GM18511 (cell line): ENCODE measurements at regions not wholly inside any gene's neighbourhood (a gene's known extent, or its start where the extent isn't known, plus 50 kb on each side); places are given as distances from the start of the nearest gene placed in this dataset.

ENCODE experiments used
- ATAC-seq: cut with Tn5 transposase; IDR thresholded peaks from one replicate; pipeline ENCODE4 v1.9.1; 2021; ENCODE audit warnings: mild to moderate bottlenecking, moderate library complexity; ENCODE audit not compliant: unreplicated experiment

DNA sequence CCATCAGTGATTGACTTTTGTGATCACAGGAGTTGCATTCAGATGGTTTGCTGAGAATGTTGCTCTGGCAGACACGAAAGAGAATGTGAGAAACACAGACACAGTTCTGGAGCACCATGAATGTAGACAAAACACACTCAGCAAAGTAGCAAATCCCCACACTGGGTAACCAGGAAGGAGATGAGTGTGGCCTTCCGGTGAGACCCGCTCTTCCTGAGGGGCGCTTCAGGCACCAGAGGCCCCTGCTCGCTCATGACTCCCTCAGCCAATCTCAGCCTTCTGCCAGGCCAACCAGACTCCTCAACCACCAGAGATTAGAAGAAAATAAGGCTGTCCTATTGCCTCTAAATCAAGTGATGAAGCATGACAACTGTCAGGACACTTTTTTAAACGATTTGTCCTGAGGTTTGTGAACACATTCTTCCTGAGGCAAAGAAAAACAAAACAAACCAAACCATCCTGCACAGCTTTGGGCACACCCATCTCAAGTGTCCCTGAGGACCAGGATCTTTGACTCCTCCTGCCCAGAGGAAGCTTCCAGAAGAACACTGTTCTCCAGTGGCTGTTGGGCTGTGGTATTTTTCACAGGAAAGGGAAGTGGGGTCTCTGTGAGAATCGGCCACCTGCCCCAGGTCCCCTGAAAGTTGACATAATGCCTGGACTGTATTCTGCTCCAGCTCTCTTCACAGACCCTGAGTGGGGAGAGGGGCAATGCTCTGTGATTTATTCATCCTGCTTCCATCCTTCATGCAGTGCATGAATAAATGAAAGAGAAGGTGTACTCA, 152.8 kb downstream of the BCL11A start:
- no peak for ATAC-seq

GRCh38 chr2:60394463-60394862, 159.0 kb downstream of the BCL11A start:
- no peak for ATAC-seq

DNA sequence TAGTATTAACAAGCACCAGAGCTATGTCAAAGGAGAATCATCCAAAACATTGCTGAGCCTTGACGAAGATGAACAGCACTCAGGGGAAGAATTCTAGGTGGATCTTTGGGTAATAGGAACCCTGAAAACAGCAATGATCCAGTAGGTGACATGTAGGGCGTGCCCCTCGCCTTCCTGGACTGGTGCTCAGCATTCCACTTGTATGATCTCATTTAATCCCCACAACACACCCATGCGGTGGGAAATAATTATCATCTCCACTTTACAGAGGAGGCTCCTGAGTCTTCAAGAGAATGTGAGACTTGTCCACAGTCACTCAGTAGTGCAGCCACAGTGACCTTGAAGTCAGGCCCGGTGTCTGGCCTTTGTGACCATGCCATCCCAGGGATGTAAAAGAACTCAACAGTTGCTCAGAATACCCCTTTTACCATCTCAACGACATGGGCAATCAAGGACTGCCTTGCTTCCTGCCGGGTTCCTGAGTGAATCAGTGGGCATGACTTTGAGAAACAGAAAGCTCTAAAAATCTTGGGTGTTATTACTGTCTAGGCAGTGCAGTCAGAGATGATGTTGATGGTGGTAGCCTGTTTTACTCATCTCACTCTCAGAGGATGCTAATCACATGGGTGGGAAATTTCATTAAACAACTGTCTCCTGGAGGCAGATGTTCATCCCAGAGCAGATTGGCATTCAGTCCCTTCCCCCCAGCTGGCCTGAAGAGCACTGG, 161.6 kb downstream of the BCL11A start:
- no peak for ATAC-seq

- no peak for ATAC-seq
These were observed 162.2 kb downstream of the BCL11A start for GRCh38 chr2:60391230-60391629.

DNA sequence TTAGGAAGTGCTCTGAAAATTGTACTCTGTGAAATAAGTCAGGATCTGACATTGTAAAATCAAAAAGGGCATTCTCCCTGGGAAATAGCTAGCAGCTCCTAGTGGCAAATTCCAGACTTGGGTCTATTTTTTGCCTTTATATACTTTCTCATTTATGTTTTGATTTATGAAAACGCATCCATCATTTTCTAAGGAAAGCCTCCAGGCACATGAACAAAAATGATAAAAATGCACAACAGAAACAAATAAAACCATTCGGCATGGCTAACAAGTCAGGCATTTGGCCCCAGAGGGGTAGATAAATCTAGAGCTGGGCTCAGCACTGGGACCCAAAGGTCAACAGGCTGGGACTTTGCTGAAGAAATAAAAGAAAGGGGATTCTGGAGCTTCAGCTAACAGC, 167.0 kb downstream of the BCL11A start:
- ATAC-seq: no peak

DNA sequence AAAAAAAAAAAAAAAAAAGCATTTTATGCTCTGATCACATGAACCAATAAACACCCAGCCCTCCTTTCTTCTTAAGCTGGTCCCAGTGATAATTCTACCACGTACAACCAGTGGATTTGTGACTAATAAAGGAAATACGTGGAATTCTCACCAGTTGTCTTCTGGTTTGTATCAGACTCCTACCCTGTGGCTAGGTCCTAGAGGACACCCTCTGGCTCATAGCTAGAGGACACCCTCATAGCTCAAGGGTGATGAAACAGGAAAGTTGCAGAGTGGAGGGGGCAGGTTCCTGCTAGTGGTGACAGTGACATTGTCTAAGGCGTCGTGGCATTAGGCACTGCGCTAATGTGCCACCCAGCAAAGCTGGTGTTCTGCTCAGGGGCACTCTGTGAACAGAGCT, 167.8 kb downstream of the BCL11A start:
- no peak for ATAC-seq

DNA sequence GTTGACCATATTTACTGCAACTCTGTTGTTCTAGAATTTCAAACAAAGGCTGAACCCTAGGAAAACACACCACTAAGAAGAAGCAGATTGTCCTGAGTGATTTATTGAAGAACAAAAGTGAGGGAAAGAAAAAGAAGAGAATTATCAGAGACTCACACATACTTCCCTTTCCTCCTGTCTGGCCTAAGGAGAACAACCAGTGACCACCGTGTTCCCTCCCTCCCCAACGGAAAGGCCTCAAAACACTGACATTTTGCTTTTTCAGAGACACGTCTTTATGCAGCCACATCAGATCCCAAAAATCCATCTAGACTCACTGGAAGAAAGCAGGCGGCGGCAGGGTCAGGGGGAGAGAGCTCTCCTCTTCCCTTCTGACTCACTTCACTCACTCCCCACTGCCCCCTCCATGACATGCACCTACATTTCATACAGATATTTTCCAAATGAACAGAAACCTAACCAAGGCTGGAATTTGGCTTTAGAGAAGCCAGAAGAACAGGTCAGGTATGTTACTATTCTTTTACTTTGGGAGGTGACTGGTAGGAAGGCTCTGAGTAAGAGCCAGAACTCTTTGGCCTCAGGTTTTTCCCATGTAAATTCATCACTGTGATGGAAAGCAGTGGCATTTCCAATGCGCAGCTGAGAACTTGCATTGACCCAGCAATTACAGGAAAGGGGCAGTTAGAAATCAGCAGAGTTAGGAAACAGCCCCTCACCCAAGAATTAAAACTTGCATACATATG, 169.9 kb downstream of the BCL11A start:
- no peak for ATAC-seq

DNA sequence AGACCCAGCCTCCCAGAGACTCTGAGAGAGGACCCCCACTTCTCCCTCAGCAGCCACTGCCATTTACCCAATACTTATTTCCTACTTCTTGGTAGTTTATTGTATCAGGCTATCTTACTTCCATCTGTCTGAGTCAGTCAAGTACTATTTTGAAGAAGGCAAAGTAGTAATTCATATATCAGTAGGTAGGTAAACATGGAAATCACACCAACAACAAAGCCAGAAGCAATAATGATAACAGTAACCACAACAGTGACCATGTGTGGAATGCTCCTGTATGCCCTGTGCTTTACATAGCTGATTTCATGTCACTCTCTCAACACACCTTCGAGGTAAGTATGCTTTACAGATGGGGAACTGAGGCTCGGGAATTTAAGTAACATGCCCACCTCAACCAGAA, 173.0 kb downstream of the BCL11A start:
- ATAC-seq: no peak

DNA sequence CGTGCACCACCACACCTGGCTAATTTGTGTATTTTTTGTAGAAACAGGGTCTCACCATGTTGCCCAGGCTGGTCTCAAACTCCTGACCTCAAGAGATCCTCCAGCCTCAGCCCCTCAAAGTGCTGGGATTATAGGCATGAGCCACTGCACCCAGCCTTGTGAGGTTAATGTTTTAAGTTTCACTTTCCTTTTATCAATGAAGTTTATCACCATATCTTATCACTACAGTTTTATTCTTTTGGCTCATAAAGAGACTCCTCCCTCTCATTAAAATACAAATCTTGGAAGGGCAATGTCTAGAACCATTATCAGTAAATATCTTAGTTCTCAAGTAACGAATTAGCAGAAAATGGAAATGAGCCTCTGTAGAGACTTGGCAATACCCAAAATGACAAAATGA, 173.8 kb downstream of the BCL11A start:
- ATAC-seq: no peak

DNA sequence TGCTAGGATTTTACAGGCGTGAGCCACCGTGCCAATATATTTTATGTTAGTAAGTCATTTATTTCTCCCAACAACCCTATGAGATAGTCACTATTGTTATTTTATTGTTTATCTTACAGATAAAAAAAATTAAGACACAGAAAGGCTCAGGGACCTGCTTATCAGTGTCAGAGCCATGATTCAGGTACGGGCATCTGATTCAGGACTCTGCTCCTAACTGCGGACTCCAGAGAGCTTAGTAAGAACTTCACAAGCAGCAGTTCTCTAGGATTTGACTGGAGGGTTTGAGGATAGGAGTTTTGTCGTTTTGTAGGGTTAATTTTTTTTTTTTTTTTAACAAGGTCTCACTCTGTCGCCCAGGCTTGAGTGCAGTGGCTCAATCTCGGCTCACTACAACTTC, 174.2 kb downstream of the BCL11A start:
- no peak for ATAC-seq

DNA sequence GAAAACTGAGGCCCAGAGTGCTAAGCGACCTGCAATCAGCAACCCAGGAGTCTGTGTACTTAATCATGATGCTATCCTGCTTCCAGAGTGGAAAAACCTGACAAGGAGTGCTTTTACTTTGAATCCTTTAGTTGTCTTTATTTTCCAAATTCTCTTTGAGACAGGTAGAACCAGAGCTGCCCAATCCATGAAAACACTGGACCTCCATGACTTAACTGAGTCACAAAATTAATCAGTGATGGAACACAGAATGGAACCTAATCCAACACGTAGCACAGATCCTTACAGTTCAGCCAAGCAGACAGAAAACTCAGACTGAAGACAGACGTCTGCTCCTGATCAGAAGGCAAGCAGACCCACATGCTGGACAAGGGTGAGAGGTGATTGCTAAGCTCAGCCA, 175.6 kb downstream of the BCL11A start:
- ATAC-seq: no peak

DNA sequence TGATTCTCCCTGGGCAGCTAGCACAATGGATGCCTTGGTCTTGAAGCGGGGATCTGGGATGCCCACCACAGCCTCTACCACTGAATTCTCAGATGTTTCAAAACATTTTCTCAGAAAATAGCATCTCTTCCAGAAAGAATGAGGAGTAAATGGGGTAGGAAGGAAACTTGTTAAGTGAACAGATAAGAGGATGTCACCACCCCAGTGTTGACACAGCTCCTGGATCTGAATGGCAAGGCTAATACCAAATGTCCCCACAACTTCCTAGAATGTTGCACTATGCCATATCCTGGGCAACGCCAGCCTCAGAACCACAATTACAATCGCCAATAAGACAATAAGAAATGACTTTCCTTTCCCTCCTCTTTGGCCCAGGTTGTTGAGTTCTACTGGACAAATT, 177.2 kb downstream of the BCL11A start:
- ATAC-seq: no peak

DNA sequence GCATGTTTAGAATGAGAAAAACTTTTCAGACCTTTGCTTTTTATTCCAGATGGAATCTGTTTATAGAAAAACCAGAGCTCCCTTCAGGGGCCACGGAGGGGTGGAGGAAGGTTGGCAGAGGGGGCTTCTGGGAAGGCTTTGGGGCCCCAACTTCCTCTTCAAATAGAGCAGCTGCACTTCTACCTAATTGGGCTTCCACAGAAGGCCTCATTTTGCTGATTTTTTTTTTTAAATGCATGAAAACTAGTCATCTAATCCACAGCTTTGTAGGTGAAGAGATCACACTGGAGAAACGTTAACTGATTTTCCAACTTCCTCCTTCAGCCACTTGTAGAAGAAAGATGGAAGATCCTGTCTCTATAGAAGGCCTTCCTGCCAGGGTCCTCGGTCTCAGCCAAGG, 181.8 kb downstream of the BCL11A start:
- ATAC-seq: no peak

DNA sequence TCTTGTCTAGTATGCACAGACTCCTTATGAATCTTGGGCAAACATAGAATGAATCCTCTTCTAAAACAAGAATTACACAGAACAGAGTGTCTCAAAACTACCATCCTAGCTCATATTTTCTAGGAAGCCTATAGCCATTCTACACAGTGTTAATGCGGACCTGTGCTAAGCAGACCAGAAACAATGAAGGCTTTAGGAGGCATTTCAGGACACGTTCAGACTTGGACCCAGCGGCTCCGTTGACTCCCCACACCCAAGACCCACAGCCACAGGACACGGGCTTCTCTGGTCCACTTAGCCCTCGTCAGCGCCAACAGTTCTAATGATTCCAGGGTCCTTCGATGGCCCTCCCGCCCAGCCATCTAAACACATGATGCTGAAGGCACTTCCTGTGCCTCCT, 182.2 kb downstream of the BCL11A start:
- ATAC-seq: no peak

GRCh38 chr2:60370814-60371213, 182.6 kb downstream of the BCL11A start:
- no peak for ATAC-seq

DNA sequence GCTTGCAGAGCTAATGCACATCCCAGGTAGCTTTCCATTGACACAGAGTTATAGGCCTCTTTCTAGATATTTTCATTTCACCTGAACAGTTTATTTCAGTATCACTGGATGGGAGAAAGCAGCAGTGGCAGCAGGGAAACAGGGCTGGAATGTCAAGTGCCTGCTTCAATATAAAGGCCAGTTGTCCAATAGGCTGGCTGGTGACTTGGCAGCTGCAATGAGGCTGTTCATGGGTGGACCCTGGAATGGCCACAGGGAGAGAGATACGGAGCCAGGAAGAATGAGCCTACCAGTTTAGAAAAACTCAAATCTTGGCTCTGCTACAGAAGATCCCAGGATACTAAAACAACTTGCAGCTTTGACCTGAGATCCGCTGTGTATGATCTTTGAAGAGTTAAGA, 185.0 kb downstream of the BCL11A start:
- no peak for ATAC-seq

GRCh38 chr2:60366135-60366712, 187.2 kb downstream of the BCL11A start:
- ATAC-seq: peak; percentile 64

- ATAC-seq: no peak
These were observed 187.9 kb downstream of the BCL11A start for GRCh38 chr2:60365556-60365955.

- no peak for ATAC-seq
These were observed 189.0 kb downstream of the BCL11A start for GRCh38 chr2:60364491-60364890.

DNA sequence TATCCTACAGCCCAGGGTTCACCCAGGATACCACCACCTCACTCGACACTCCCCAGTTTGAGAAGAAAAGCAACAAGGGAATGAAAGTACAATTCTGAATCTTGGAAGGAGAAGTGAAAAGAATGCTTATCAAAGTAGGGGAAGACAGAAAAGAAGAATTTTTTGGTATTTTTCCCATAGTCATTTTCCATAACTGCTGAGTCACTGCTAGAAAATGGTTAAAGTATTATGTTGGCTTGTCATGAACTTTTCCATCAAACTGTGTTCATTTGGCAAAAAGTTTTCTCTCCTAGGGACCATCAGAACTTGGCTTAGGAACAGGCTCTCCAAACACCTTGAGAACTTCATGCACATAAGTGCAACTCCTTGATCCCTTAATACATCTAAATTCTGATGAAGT, 192.0 kb downstream of the BCL11A start:
- ATAC-seq: no peak

- ATAC-seq: no peak
These were observed 193.9 kb downstream of the BCL11A start for GRCh38 chr2:60359569-60359968.
